HCT116 (cell line): ENCODE measurements at regions not wholly inside any gene's neighbourhood (a gene's known extent, or its start where the extent isn't known, plus 50 kb on each side); places are given as distances from the start of the nearest gene placed in this dataset.

ENCODE experiments used
- CEBPB ChIP-seq: IDR thresholded peaks from 2 replicates; pipeline ENCODE4 v1.6.1; 2012; ENCODE audit warnings: low read depth
- EGR1 ChIP-seq: IDR thresholded peaks from 2 replicates; pipeline ENCODE4 v1.6.1; 2012; ENCODE audit warnings: low read depth
- ELF1 ChIP-seq: IDR thresholded peaks from 2 replicates; pipeline ENCODE4 v1.6.1; 2012; ENCODE audit warnings: low read depth, borderline replicate concordance
- EZH2 ChIP-seq: fragments of 200-600 bp; sonication (generic); IDR thresholded peaks from 2 replicates; pipeline ENCODE4 v1.6.1; 2017; ENCODE audit warnings: antibody characterized with exemption, mixed run types
- FOSL1 ChIP-seq: IDR thresholded peaks from 2 replicates; pipeline ENCODE4 v1.6.1; 2012; ENCODE audit warnings: low read depth
- POLR2A ChIP-seq: IDR thresholded peaks from 2 replicates; pipeline ENCODE4 v1.7.0; 2011; ENCODE audit warnings: borderline replicate concordance; ENCODE audit not compliant: insufficient read depth, insufficient read length; ENCODE audit errors: extremely low read depth
- SIN3A ChIP-seq: IDR thresholded peaks from 2 replicates; pipeline ENCODE4 v1.6.1; 2012; ENCODE audit warnings: low read depth
- TCF7L2 ChIP-seq: IDR thresholded peaks from 2 replicates; pipeline ENCODE4 v1.7.0; 2011; ENCODE audit warnings: borderline replicate concordance, inconsistent platforms; ENCODE audit not compliant: insufficient read depth, insufficient read length; ENCODE audit errors: extremely low read depth
- ZNF274 ChIP-seq: fragments of 200-500 bp; sonication (Bioruptor generic); IDR thresholded peaks from 2 replicates; pipeline ENCODE4 v1.6.1; 2014; ENCODE audit warnings: mild to moderate bottlenecking, low read depth, low read length, inconsistent platforms
- TF ChIP-seq, protein P1 (sequence below), 3 experiments: fragments of 200-600 bp in 1 of 3; sonication (generic) in 1 of 3; IDR thresholded peaks in 2 of 3; conservative IDR thresholded peaks in 1 of 3; 2 replicates each; pipeline ENCODE4 v1.5.1; 2012 to 2017; ENCODE audit warnings: low read depth in 2 of 3, low read length in 2 of 3, antibody characterized with exemption in 1 of 3, borderline replicate concordance in 1 of 3, control low read depth in 1 of 3, mild to moderate bottlenecking in 1 of 3, mixed read lengths in 1 of 3, mixed run types in 1 of 3, moderate library complexity in 1 of 3; ENCODE audit not compliant: insufficient read depth in 1 of 3
- TF ChIP-seq, protein P2 (sequence below): IDR thresholded peaks from 2 replicates; pipeline ENCODE4 v1.6.1; 2012; ENCODE audit warnings: low read depth

DNA sequence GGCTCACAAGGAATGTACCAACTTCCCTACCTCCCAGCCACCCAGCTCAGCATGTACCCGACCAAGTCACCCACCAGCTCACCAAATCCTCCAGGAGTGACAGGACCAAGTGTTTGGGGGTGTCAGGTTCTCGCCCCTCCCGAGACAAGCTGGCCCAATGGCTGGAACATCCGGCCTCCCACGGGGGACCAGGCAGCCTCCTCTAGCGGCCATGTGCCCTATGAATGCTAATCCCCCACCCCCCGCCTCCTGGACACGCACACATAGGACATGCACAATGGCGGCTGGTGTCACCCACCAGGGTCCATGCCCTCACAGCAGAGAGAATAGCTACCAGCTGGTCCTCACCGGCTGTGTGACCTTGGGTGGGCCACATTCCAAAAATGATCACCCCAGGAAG lies 151.0 kb downstream of the MN1 start:
- TF ChIP-seq POLR2A (no peak), FOSL1 (no peak), SIN3A (no peak), ZNF274 (no peak), EZH2 (no peak), ELF1 (no peak), EGR1 (no peak), TCF7L2 (no peak), CEBPB (no peak)
- TF ChIP-seq, protein P1, sequence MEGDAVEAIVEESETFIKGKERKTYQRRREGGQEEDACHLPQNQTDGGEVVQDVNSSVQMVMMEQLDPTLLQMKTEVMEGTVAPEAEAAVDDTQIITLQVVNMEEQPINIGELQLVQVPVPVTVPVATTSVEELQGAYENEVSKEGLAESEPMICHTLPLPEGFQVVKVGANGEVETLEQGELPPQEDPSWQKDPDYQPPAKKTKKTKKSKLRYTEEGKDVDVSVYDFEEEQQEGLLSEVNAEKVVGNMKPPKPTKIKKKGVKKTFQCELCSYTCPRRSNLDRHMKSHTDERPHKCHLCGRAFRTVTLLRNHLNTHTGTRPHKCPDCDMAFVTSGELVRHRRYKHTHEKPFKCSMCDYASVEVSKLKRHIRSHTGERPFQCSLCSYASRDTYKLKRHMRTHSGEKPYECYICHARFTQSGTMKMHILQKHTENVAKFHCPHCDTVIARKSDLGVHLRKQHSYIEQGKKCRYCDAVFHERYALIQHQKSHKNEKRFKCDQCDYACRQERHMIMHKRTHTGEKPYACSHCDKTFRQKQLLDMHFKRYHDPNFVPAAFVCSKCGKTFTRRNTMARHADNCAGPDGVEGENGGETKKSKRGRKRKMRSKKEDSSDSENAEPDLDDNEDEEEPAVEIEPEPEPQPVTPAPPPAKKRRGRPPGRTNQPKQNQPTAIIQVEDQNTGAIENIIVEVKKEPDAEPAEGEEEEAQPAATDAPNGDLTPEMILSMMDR (IDR thresholded peaks at IDR 0.05 in 2 of 3, conservative IDR thresholded peaks at IDR 0.05 in 1 of 3; ENCODE audit: borderline replicate concordance in 1 of 3, insufficient read depth in 1 of 3, low read depth in 2 of 3, low read length in 2 of 3): no peak
- TF ChIP-seq, protein P2, sequence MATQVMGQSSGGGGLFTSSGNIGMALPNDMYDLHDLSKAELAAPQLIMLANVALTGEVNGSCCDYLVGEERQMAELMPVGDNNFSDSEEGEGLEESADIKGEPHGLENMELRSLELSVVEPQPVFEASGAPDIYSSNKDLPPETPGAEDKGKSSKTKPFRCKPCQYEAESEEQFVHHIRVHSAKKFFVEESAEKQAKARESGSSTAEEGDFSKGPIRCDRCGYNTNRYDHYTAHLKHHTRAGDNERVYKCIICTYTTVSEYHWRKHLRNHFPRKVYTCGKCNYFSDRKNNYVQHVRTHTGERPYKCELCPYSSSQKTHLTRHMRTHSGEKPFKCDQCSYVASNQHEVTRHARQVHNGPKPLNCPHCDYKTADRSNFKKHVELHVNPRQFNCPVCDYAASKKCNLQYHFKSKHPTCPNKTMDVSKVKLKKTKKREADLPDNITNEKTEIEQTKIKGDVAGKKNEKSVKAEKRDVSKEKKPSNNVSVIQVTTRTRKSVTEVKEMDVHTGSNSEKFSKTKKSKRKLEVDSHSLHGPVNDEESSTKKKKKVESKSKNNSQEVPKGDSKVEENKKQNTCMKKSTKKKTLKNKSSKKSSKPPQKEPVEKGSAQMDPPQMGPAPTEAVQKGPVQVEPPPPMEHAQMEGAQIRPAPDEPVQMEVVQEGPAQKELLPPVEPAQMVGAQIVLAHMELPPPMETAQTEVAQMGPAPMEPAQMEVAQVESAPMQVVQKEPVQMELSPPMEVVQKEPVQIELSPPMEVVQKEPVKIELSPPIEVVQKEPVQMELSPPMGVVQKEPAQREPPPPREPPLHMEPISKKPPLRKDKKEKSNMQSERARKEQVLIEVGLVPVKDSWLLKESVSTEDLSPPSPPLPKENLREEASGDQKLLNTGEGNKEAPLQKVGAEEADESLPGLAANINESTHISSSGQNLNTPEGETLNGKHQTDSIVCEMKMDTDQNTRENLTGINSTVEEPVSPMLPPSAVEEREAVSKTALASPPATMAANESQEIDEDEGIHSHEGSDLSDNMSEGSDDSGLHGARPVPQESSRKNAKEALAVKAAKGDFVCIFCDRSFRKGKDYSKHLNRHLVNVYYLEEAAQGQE: no peak
